Fibroblast of skin of back (primary cell): ENCODE measurements at regions not wholly inside any gene's neighbourhood (a gene's known extent, or its start where the extent isn't known, plus 50 kb on each side); places are given as distances from the start of the nearest gene placed in this dataset.
A peak's percentile ranks its signal among the peaks of the same experiment; 100 is the strongest.
"Not testable (repeated sequence)": the region's sequence is repeated elsewhere in the genome, so short reads cannot be mapped to it uniquely, and the experiment has no call there.

ENCODE experiments used
- DNase-seq: peaks from one replicate; pipeline ENCODE4 v3.0.0-alpha.2; 2013

GRCh38 chr6:112401083-112401482 is 54.0 kb downstream of the RFPL4B start:
- DNase-seq = no peak

- no peak for DNase-seq
Observed at GRCh38 chr6:112407101-112407590, 60.0 kb downstream of the RFPL4B start.

DNA sequence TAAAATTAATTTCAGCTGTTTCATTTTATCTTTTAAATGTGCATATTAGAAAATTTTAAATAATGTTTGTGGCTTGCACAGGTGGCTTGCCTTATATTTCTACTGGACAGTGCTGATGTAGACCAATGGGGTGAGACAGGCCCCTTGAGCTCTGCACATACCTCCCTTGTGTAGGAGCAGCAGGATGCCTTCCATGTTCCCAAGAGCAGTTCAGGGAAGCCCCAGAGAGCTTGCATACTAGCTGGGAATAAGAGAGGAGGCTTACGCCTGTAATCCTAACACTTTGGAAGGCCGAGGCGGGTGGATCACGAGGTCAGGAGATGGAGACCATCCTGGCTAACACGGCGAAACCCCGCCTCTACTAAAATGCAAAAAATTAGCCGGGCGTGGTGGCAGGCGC is 61.4 kb downstream of the RFPL4B start:
- DNase-seq = no peak

DNA sequence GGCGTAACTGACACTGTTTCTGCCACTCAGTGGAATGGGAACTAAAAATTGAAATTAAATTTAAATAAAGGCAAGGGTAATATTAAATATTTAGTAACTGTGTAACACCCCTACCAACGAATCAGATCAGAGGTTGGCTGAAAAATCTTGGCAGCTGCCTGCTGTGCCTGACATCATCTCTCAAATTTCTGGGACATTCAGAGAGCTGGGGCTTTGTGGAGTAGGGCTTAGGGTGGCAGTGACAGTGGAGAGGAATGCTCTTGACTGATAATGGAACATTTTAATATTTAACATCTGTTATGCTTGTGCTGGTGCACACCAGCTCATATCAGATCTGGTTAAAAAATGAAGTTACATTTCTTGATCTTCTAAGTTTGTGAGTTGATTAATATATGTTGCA is 62.2 kb downstream of the RFPL4B start:
- peak; percentile 67 for DNase-seq

GRCh38 chr6:112413780-112414179 is 66.7 kb downstream of the RFPL4B start:
- no peak for DNase-seq

DNA sequence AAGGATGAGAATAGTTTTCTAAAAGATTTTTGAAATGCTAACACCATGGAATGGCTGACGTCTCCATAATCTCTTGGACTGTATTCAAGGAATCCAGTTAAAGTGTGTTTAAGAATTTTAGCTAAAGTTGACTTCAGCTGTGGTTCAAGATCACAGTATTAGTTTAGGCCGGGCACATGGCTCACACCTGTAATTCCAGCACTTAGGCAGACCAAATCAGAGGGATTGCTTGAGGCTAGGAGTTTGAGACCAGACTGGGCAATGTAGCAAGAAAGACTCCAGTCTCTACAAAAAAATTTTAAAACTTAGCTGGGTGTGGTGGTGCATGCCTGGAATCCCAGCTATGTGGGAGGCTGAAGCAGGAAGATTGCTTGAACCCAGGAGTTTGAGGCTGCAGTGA is 68.2 kb downstream of the RFPL4B start:
- peak; percentile 17 for DNase-seq

GRCh38 chr6:112416866-112417265 is 69.7 kb downstream of the RFPL4B start:
- peak; percentile 24 for DNase-seq

DNA sequence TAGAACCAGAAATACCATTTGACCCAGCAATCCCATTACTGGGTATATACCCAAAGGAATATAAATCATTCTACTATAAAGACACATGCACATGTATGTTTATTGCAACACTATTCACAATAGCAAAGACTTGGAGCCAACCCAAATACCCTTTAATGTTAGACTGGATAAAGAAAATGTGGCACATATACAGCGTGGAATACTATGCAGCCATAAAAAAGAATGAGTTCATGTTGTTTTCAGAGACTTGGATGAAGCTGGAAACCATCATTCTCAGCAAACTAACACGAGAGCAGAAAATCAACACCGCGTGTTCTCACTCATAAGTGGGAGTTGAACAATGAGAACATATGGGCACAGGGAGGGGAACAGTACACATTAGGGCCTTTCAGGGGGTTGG is 79.9 kb downstream of the RFPL4B start:
- DNase-seq = not testable (repeated sequence)

- no peak for DNase-seq
Observed at GRCh38 chr6:112427499-112427898, 80.4 kb downstream of the RFPL4B start.

- DNase-seq = no peak
Observed at GRCh38 chr6:112428477-112428876, 81.3 kb downstream of the RFPL4B start.

DNA sequence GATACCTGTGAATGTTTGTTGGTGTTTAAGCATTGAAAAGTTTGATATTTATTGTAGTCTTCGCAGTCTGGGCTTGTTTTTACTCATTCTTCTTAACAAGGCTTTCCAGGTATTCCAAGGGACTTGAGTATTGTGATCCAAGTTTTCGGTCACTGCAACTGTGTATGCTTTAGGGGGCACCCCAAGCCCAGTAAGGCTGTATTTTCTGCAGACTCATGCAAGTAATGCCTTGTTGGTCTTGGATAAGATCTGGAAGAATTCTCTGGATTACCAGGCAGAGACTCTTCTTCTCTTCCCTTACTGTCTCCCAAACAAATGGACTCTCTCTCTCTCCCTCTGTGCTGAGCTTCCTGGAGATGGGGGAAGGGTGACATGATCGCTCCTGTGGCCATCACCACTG is 82.1 kb downstream of the RFPL4B start:
- peak; percentile 37 for DNase-seq

DNA sequence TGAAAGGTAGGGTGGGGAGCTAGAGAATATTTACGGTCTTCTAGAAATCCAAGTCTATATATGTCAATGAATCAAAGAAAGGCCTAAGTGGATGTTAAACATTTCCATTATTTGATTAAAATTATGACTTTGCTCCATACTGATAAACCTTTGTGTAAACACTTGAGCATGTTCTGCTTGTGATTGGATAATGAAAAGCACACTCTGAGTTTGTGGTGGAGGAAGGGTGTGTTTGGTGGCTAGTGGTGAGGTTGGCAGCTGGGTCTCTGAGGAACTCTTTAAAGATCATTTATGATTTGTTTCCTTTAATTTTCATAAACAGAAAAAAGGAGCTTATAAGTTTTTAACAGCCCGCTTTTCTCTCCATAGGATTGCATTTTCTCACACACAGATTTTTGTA is 84.7 kb downstream of the RFPL4B start:
- DNase-seq = no peak

GRCh38 chr6:112432853-112433252 is 85.7 kb downstream of the RFPL4B start:
- DNase-seq = peak; percentile 20

DNA sequence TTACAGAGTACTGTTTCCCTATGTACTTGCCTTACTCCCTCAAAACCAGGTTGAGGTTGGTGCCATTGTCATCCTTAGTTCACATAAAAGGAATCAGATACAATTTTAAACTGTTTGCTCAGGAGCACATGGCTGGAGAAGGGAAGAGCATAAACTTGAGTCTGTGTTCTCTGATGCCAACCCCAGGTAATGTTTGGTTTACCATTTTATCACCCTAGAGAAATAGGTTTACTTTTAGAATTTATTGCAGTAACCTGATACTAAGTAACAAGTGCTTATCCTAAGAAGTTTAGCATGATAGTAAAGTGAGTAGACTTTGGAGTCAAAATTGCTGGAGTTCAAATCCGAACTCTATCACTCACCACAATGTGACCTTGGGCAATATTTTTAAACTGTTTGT is 86.3 kb downstream of the RFPL4B start:
- no peak for DNase-seq

GRCh38 chr6:112434896-112435435 is 87.8 kb downstream of the RFPL4B start:
- DNase-seq = no peak

- DNase-seq = no peak
Observed at GRCh38 chr6:112437058-112437457, 89.9 kb downstream of the RFPL4B start.

GRCh38 chr6:112439010-112439409 is 91.9 kb downstream of the RFPL4B start:
- no peak for DNase-seq

DNA sequence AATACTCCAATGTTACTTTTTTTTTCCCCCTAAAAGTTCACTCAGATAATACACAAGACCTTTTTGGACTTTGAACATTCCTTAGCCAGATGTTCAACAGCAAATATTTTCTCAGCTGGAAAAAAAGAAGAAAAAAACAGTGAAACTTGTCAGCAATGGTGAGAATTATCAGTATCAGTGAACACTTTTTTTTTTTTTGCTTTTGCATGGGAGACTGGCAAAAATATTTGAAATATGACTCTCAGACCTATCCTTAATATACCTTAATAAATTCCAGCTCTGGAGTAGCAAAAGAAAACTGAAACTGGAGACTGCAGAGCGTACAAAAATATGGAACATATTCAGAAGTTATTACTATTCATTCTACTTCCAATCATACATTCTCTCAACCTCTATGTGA is 92.3 kb downstream of the RFPL4B start:
- DNase-seq = no peak

- no peak for DNase-seq
Observed at GRCh38 chr6:112441607-112442006, 94.5 kb downstream of the RFPL4B start.

DNA sequence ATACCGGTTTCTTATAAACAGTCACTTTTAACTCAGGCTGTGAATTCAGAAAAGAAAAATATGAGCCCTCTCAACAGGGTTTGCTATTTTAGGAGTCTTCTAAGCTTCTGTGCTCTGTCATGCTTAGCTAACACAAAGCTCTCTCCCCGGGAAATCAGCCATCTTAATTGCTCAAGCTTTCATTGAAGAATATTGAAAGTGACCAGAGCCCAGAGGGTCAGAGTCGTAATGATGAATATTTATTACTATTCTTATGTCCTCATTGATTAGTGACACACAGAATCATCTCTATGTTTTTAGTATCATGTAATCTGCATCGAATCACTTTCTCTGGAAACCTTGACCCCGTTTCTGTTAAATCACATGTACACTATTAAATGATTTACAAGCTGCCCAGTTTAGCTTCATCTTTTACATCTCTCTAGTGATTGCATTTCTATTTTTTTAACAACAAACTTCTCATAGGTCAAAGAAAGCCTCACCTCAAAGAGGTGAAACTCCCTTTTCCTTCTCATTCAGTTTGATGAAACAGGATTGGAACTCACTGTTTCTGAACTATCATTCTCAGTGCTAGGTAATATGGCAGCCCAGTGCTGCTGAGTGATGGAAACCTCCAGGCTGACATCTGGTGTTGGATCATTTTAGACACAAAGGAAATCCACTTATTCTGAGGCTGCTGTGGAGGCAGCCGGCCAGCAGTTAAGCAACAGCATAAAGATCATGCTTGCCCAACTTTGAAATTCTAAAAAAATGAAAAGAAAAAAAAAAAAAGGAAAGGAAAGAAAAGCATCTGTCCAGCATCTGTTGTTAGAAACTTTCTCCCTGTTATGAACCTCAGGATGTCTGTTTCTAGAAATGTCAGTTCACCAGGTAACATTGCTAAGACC is 96.3 kb downstream of the RFPL4B start:
- no peak for DNase-seq

GRCh38 chr6:112448786-112449185 is 101.7 kb downstream of the RFPL4B start:
- not testable (repeated sequence) for DNase-seq

- no peak for DNase-seq
Observed at GRCh38 chr6:112450663-112451062, 103.5 kb downstream of the RFPL4B start.

- peak; percentile 45 for DNase-seq
Observed at GRCh38 chr6:112457886-112458285, 110.8 kb downstream of the RFPL4B start.

DNA sequence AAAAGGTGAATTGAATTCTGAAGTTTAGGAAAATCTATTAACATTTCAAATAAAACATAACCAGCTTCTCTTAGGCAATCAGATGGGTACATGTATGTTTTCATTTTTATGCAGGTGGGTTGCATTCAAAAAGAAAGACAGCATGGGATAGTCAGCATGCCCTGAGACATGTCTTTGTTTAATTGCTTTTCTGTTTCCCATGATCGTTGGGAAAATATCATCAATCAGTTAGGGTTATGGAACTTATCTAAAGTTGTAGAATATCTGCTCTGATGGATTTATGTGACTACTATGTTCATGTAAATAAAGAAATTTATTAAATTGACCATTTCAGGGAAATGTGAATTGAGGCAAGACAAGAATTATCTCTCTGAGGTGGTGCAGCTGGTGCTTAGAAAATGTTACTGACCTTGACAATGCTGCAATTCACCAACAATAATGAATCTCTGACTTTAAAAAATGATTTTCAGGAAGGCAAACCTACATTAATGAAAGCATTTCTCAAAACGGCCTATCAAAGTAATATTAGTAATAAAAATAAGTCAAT is 112.7 kb downstream of the RFPL4B start:
- no peak for DNase-seq
